Tibial nerve (tissue), 4 donors: ENCODE measurements at regions not wholly inside any gene's neighbourhood (a gene's known extent, or its start where the extent isn't known, plus 50 kb on each side); places are given as distances from the start of the nearest gene placed in this dataset.

Experiments
- DNase-seq, 2 donors: peaks; one replicate each; pipeline ENCODE4 v3.0.0-alpha.2; 2019; ENCODE audit warnings: low spot score in 2 of 2
- H3K27ac ChIP-seq, 4 donors: fragments of 200-600 bp; sonication (generic) in 3 of 4; one replicate each; pipeline ENCODE4 v1.5.1; 2017 to 2019; ENCODE audit warnings: mild to moderate bottlenecking in 1 of 4
- H3K27me3 ChIP-seq, 2 donors: fragments of 200-600 bp; sonication (generic) in 1 of 2; one replicate each; pipeline versions ENCODE4 v1.5.1 to v1.6.0; 2017 to 2019
- H3K36me3 ChIP-seq, 3 donors: fragments of 200-600 bp; sonication (generic); one replicate each; pipeline ENCODE4 v1.5.1; 2018 to 2019
- H3K4me1 ChIP-seq, 4 donors: fragments of 200-600 bp; sonication (generic) in 3 of 4; one replicate each; pipeline ENCODE4 v1.5.1; 2017 to 2019
- H3K4me3 ChIP-seq, 4 donors: fragments of 200-600 bp; sonication (generic) in 3 of 4; one replicate each; pipeline ENCODE4 v1.5.1; 2017 to 2019; ENCODE audit warnings: mild to moderate bottlenecking in 1 of 4, moderate library complexity in 1 of 4
- H3K9me3 ChIP-seq, 4 donors: fragments of 200-600 bp; sonication (generic) in 3 of 4; one replicate each; pipeline ENCODE4 v1.5.1; 2017 to 2019
- CTCF ChIP-seq, 5 experiments: fragments of 200-600 bp in 3 of 5; fragments of 450-650 bp in 2 of 5; sonication (generic) in 3 of 5; IDR thresholded peaks; one replicate each; pipeline ENCODE4 v1.5.1; 2016 to 2019; ENCODE audit warnings: antibody characterized with exemption in 5 of 5, mild to moderate bottlenecking in 3 of 5, moderate library complexity in 2 of 5
- EP300 ChIP-seq, 2 donors: sonication (generic); formaldehyde crosslinking; IDR thresholded peaks; one replicate each; pipeline ENCODE4 v1.6.1; 2017; ENCODE audit warnings: antibody characterized with exemption in 2 of 2, mild to moderate bottlenecking in 1 of 2
- POLR2A ChIP-seq, 2 donors: fragments of 450-650 bp; IDR thresholded peaks; one replicate each; pipeline ENCODE4 v1.6.1; 2017; ENCODE audit warnings: antibody characterized with exemption in 2 of 2, mild to moderate bottlenecking in 2 of 2, moderate library complexity in 2 of 2
- WGBS, 2 donors: methylation state at CpG; one replicate each; pipeline ENCODE4 v1.1.5; 2018; 5-methylcytosine and 5-hydroxymethylcytosine counted together

DNA sequence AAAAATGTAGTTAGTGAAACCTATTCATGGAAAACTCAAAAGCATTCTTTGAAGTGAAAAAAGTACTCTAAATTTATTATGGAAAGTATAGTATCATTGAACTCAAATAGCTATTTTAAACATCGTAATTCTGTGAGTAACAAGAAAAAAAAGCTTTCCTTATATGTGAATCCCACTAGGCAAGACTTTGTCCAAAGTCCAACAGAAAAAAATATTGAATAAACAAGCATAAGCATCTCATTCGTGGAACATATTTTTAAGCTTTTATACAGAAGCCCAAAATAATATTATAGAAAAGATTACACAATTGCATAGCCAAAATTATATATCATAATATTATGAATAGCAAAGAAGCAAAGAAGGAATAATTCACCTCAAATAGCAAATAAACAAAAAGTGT lies 79.4 kb upstream of the IFNE start:
- no peaks in the 10 kb centered on the region for H3K36me3 ChIP-seq
- no peak overlapping the region for H3K27ac ChIP-seq
- H3K4me3 ChIP-seq = no peak overlapping the region
- H3K4me1 ChIP-seq = peaks cover 0 to 20% (median 5%) of the 10 kb centered on the region in 4 donors
- no peak for TF ChIP-seq EP300 (IDR thresholded peaks at IDR 0.05)
- TF ChIP-seq CTCF (IDR thresholded peaks at IDR 0.05) = no peak
- no peaks in the 10 kb centered on the region for H3K9me3 ChIP-seq
- no peak for DNase-seq
- peaks cover 4 to 74% of the 10 kb centered on the region in 2 donors for H3K27me3 ChIP-seq
- 43 to 51% methylated on average over 2 of the region's 2 CpGs for WGBS, 2 donors

DNA sequence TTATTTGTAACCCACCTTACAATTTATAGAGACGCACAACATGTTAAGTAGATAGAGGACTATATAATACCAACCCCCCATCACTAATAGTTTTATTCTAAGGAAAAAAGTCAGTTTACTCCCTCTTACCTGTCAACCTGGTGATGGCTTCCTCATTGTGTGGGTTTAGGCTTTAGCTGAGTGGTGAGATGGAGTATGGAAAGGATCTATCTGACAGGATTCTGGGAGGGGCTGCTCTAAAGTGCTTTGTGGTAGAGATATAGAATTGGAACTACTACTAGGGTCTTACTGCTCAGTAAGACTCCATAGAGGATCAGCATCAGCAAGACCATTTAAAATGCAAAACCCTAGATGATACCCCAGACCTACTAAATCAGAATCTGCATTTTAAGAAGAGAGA lies 82.1 kb upstream of the IFNE start:
- TF ChIP-seq POLR2A (IDR thresholded peaks at IDR 0.05) = no peak
- TF ChIP-seq EP300 (IDR thresholded peaks at IDR 0.05) = no peak
- TF ChIP-seq CTCF (IDR thresholded peaks at IDR 0.05) = no peak
- H3K27ac ChIP-seq = no peak overlapping the region
- peaks cover 0 to 13% (median 4%) of the 10 kb centered on the region in 4 donors for H3K4me1 ChIP-seq
- H3K9me3 ChIP-seq = no peaks in the 10 kb centered on the region
- peaks cover 0 to 67% of the 10 kb centered on the region in 2 donors for H3K27me3 ChIP-seq
- H3K4me3 ChIP-seq = no peak overlapping the region
- 97 to 100% methylated on average over 1 of the region's 1 CpG for WGBS, 2 donors
- no peak for DNase-seq
- no peaks in the 10 kb centered on the region for H3K36me3 ChIP-seq

DNA sequence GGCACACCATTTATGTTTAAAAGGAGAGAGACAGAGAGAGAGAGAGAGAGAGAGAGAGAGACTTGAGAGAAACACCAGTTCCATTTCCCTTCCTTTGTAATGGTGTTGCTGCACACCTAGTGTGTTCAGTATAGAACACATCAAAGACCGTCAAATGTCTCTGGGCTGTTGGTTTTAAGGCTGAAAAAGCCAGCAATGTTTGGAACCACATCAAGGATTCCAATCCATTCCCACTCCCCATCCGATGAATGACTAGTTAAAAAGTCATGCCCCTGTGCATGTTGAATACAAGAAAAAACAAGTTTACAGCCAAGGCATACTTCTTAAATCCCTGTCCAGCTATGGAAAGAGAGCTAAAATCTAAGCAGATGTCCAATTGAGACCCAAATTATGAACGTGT lies 83.0 kb upstream of the IFNE start:
- H3K27me3 ChIP-seq = peaks cover 0 to 60% of the 10 kb centered on the region in 2 donors
- no peak overlapping the region for H3K27ac ChIP-seq
- H3K36me3 ChIP-seq = no peaks in the 10 kb centered on the region
- H3K9me3 ChIP-seq = no peaks in the 10 kb centered on the region
- peaks cover 0 to 3% (median 0%) of the 10 kb centered on the region in 4 donors for H3K4me1 ChIP-seq
- H3K4me3 ChIP-seq = no peak overlapping the region
- TF ChIP-seq EP300 (IDR thresholded peaks at IDR 0.05) (no peak), CTCF (IDR thresholded peaks at IDR 0.05) (no peak), POLR2A (IDR thresholded peaks at IDR 0.05) (no peak)
- 43 to 56% methylated on average over 3 of the region's 3 CpGs for WGBS, 2 donors
- no peak for DNase-seq

- H3K27me3 ChIP-seq = peaks cover 0 to 43% of the 10 kb centered on the region in 2 donors
- no peaks in the 10 kb centered on the region for H3K9me3 ChIP-seq
- no peaks in the 10 kb centered on the region for H3K4me1 ChIP-seq
- TF ChIP-seq EP300 (IDR thresholded peaks at IDR 0.05) (no peak), POLR2A (IDR thresholded peaks at IDR 0.05) (no peak), CTCF (IDR thresholded peaks at IDR 0.05) (no peak)
- no peak for DNase-seq
- 94 to 99% methylated on average over 2 of the region's 2 CpGs for WGBS, 2 donors
- H3K4me3 ChIP-seq = no peak overlapping the region
- no peak overlapping the region for H3K27ac ChIP-seq
- no peaks in the 10 kb centered on the region for H3K36me3 ChIP-seq
Observed at GRCh38 chr9:21567926-21568325, 85.8 kb upstream of the IFNE start.

DNA sequence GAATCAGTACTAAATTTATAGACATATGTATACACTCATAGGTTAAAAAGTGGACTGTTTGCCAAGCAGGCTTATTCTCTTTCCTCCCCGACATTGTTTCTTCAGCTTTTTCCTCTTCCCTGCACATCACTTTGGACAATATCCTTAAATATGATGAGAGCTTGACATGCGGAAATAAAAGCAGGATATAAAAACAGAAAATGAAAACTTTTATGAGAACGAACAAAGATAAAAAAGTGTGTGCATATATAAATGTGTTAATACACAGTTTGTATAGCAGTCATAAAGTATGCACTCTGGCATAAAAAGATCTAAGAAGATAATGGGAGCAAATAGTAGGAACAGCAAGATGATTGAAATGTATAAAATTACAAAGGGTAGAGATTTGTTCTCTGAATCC lies 86.4 kb upstream of the IFNE start:
- H3K27me3 ChIP-seq = peaks cover 0 to 38% of the 10 kb centered on the region in 2 donors
- H3K4me1 ChIP-seq = no peaks in the 10 kb centered on the region
- TF ChIP-seq POLR2A (IDR thresholded peaks at IDR 0.05) (no peak), EP300 (IDR thresholded peaks at IDR 0.05) (no peak), CTCF (IDR thresholded peaks at IDR 0.05) (no peak)
- DNase-seq = no peak
- no peaks in the 10 kb centered on the region for H3K9me3 ChIP-seq
- H3K36me3 ChIP-seq = no peaks in the 10 kb centered on the region
- WGBS, 2 donors = 75 to 82% methylated on average over 3 of the region's 3 CpGs
- H3K4me3 ChIP-seq = no peak overlapping the region
- no peak overlapping the region for H3K27ac ChIP-seq
